ENCODE measurements at regions not wholly inside any gene's neighbourhood (a gene's known extent, or its start where the extent isn't known, plus 50 kb on each side); places are given as distances from the start of the nearest gene placed in this dataset.

GRCh38 chr12:126843915-126844669, 1422.9 kb upstream of the TMEM132C start:
- no peak for DNase-seq (ENCODE audit: low read depth in 2 of 2)

- DNase-seq (ENCODE audit: low read depth in 2 of 2), result no peak
These were observed 1419.9 kb upstream of the TMEM132C start for GRCh38 chr12:126847005-126847629.

- no peak for DNase-seq (ENCODE audit: low read depth in 2 of 2)
These were observed 1411.2 kb upstream of the TMEM132C start for GRCh38 chr12:126855768-126856167.

- DNase-seq (ENCODE audit: low read depth in 2 of 2), result no peak
These were observed 1410.0 kb upstream of the TMEM132C start for GRCh38 chr12:126856958-126857357.

GRCh38 chr12:126858560-126858959, 1408.4 kb upstream of the TMEM132C start:
- no peak for DNase-seq (ENCODE audit: low read depth in 2 of 2)

GRCh38 chr12:126860210-126860609, 1406.8 kb upstream of the TMEM132C start:
- no peak for DNase-seq (ENCODE audit: low read depth in 2 of 2)

- DNase-seq (ENCODE audit: low read depth in 2 of 2), result no peak
These were observed 1404.5 kb upstream of the TMEM132C start for GRCh38 chr12:126862500-126862899.

GRCh38 chr12:126869644-126870043, 1397.3 kb upstream of the TMEM132C start:
- DNase-seq (ENCODE audit: low read depth in 2 of 2), result no peak

- DNase-seq (ENCODE audit: low read depth in 2 of 2), result no peak
These were observed 1393.3 kb upstream of the TMEM132C start for GRCh38 chr12:126873701-126874100.

GRCh38 chr12:126874427-126875026, 1392.4 kb upstream of the TMEM132C start:
- no peak for DNase-seq (ENCODE audit: low read depth in 2 of 2)

GRCh38 chr12:126879842-126880241, 1387.1 kb upstream of the TMEM132C start:
- no peak for DNase-seq (ENCODE audit: low read depth in 2 of 2)

GRCh38 chr12:126883697-126884096, 1383.3 kb upstream of the TMEM132C start:
- no peak for DNase-seq (ENCODE audit: low read depth in 2 of 2)

GRCh38 chr12:126889501-126889900, 1377.5 kb upstream of the TMEM132C start:
- DNase-seq (ENCODE audit: low read depth in 2 of 2), result no peak

- DNase-seq (ENCODE audit: low read depth in 2 of 2), result no peak
These were observed 1376.9 kb upstream of the TMEM132C start for GRCh38 chr12:126890097-126890496.

GRCh38 chr12:126891789-126892188, 1375.2 kb upstream of the TMEM132C start:
- no peak for DNase-seq (ENCODE audit: low read depth in 2 of 2)

- DNase-seq (ENCODE audit: low read depth in 2 of 2), result no peak
These were observed 1370.7 kb upstream of the TMEM132C start for GRCh38 chr12:126895951-126896913.

GRCh38 chr12:126897102-126897501, 1369.9 kb upstream of the TMEM132C start:
- no peak for DNase-seq (ENCODE audit: low read depth in 2 of 2)

GRCh38 chr12:126897778-126898177, 1369.2 kb upstream of the TMEM132C start:
- no peak for DNase-seq (ENCODE audit: low read depth in 2 of 2)

- DNase-seq (ENCODE audit: low read depth in 2 of 2), result no peak
These were observed 1368.4 kb upstream of the TMEM132C start for GRCh38 chr12:126898562-126898961.

GRCh38 chr12:126899926-126900792, 1366.8 kb upstream of the TMEM132C start:
- DNase-seq (ENCODE audit: low read depth in 2 of 2), result no peak
